DND-41 (cell line): ENCODE measurements at regions not wholly inside any gene's neighbourhood (a gene's known extent, or its start where the extent isn't known, plus 50 kb on each side); places are given as distances from the start of the nearest gene placed in this dataset.

ENCODE experiments used
- ATAC-seq: fragments of 200-7000 bp; cut with Tn5 transposase; 3 replicates; pipeline ENCODE4 v1.9.1; 2021; ENCODE audit warnings: low read depth; ENCODE audit not compliant: insufficient read depth
- DNase-seq: peaks from one replicate; pipeline ENCODE4 v3.0.0-alpha.2; 2020
- H2AFZ ChIP-seq: 2 replicates; pipeline ENCODE4 v1.6.0; 2012; ENCODE audit warnings: low read depth, low read length
- H3K27ac ChIP-seq: 2 replicates; pipeline ENCODE4 v1.5.1; 2012; ENCODE audit warnings: low read length, inconsistent platforms
- H3K27me3 ChIP-seq: fragments of 200-600 bp; sonication (generic); 2 replicates; pipeline ENCODE4 v1.6.0; 2012; ENCODE audit warnings: low read length, mild to moderate bottlenecking, inconsistent platforms; ENCODE audit not compliant: insufficient read depth, poor library complexity
- H3K36me3 ChIP-seq: 2 replicates; pipeline ENCODE4 v1.5.1; 2012; ENCODE audit warnings: low read length, inconsistent platforms; ENCODE audit not compliant: insufficient read depth
- H3K4me1 ChIP-seq: 2 replicates; pipeline ENCODE4 v1.5.1; 2012; ENCODE audit warnings: mild to moderate bottlenecking, low read length; ENCODE audit not compliant: insufficient read depth
- H3K4me2 ChIP-seq: 2 replicates; pipeline ENCODE4 v1.6.0; 2012; ENCODE audit warnings: mild to moderate bottlenecking, moderate library complexity, low read length, inconsistent platforms; ENCODE audit not compliant: insufficient read depth
- H3K4me3 ChIP-seq, 2 experiments: fragments of 200-600 bp in 1 of 2; shearing (Covaris generic) in 1 of 2; 2 replicates each; pipeline ENCODE4 v1.5.1; 2012 to 2016; ENCODE audit warnings: inconsistent platforms in 2 of 2, low read length in 2 of 2, mild to moderate bottlenecking in 2 of 2, low read depth in 1 of 2, moderate library complexity in 1 of 2
- H3K79me2 ChIP-seq: 2 replicates; pipeline ENCODE4 v1.6.0; 2012; ENCODE audit warnings: low read length, inconsistent platforms; ENCODE audit not compliant: insufficient read depth
- H3K9ac ChIP-seq: 2 replicates; pipeline ENCODE4 v1.6.0; 2012; ENCODE audit warnings: low read depth, mild to moderate bottlenecking, inconsistent platforms, low read length, moderate library complexity
- H3K9me3 ChIP-seq: 2 replicates; pipeline ENCODE4 v1.5.1; 2012; ENCODE audit warnings: low read length, moderate library complexity, mild to moderate bottlenecking, inconsistent platforms; ENCODE audit not compliant: insufficient read depth, severe bottlenecking
- H4K20me1 ChIP-seq: 2 replicates; pipeline ENCODE4 v1.6.0; 2012; ENCODE audit warnings: low read length; ENCODE audit not compliant: insufficient read depth
- CTCF ChIP-seq: IDR thresholded peaks from 2 replicates; pipeline ENCODE4 v1.5.1; 2012; ENCODE audit warnings: borderline replicate concordance, low read length, moderate library complexity, mild to moderate bottlenecking; ENCODE audit not compliant: poor library complexity, severe bottlenecking; ENCODE audit errors: extremely low read depth
- EZH2 ChIP-seq: IDR thresholded peaks from 3 replicates; pipeline ENCODE4 v1.6.1; 2012; ENCODE audit warnings: borderline replicate concordance, low read depth, mild to moderate bottlenecking, moderate library complexity, low read length, inconsistent platforms; ENCODE audit not compliant: severe bottlenecking

- H3K4me1 ChIP-seq, result peaks cover 13% of the 10 kb centered on the region
- H3K4me3 ChIP-seq, result no peak overlapping the region
- no peak for ATAC-seq
- H3K36me3 ChIP-seq, result no peaks in the 10 kb centered on the region
- H3K4me2 ChIP-seq, result no peak overlapping the region
- H3K79me2 ChIP-seq, result no peaks in the 10 kb centered on the region
- H3K9me3 ChIP-seq, result peaks cover 6% of the 10 kb centered on the region
- no peak for DNase-seq
- H2AFZ ChIP-seq, result no peak overlapping the region
- no peak overlapping the region for H3K27ac ChIP-seq
- H4K20me1 ChIP-seq, result no peaks in the 10 kb centered on the region
- no peak overlapping the region for H3K9ac ChIP-seq
- TF ChIP-seq CTCF, result no peak
- no peak for TF ChIP-seq EZH2
- H3K27me3 ChIP-seq, result no peaks in the 10 kb centered on the region
Measured at GRCh38 chr6:103674790-103675189, 1184.9 kb downstream of the HACE1 start.

- Histone ChIP-seq H3K9me3 (no peaks in the 10 kb centered on the region), H3K79me2 (no peaks in the 10 kb centered on the region), H4K20me1 (no peaks in the 10 kb centered on the region), H3K27me3 (no peaks in the 10 kb centered on the region), H3K4me3 (no peak overlapping the region), H3K27ac (no peak overlapping the region), H2AFZ (no peak overlapping the region), H3K4me2 (no peak overlapping the region), H3K9ac (no peak overlapping the region), H3K36me3 (no peaks in the 10 kb centered on the region), H3K4me1 (peaks cover 13% of the 10 kb centered on the region)
- DNase-seq (no peak), ATAC-seq (no peak)
- TF ChIP-seq EZH2, result no peak
- TF ChIP-seq CTCF, result peak; percentile 21
Measured at GRCh38 chr6:103672169-103672568, 1187.5 kb downstream of the HACE1 start.

GRCh38 chr6:103629613-103630012 lies 1230.1 kb downstream of the HACE1 start:
- H4K20me1 ChIP-seq, result no peaks in the 10 kb centered on the region
- H3K27ac ChIP-seq, result no peak overlapping the region
- no peak overlapping the region for H3K4me3 ChIP-seq
- no peaks in the 10 kb centered on the region for H3K4me1 ChIP-seq
- TF ChIP-seq EZH2, result no peak
- TF ChIP-seq CTCF, result no peak
- no peak overlapping the region for H3K4me2 ChIP-seq
- no peak overlapping the region for H3K9ac ChIP-seq
- no peaks in the 10 kb centered on the region for H3K27me3 ChIP-seq
- no peak for DNase-seq
- H3K79me2 ChIP-seq, result no peaks in the 10 kb centered on the region
- ATAC-seq, result no peak
- no peak overlapping the region for H2AFZ ChIP-seq
- no peaks in the 10 kb centered on the region for H3K36me3 ChIP-seq
- no peaks in the 10 kb centered on the region for H3K9me3 ChIP-seq

- DNase-seq, result no peak
- H3K4me1 ChIP-seq, result no peaks in the 10 kb centered on the region
Measured at GRCh38 chr6:103617642-103618041, 1242.1 kb downstream of the HACE1 start.

More at GRCh38 chr6:103617642-103618041, 1242.1 kb downstream of the HACE1 start:
- no peak overlapping the region for H2AFZ ChIP-seq
- no peaks in the 10 kb centered on the region for H3K27me3 ChIP-seq
- H3K9ac ChIP-seq, result no peak overlapping the region
- no peaks in the 10 kb centered on the region for H3K36me3 ChIP-seq
- no peaks in the 10 kb centered on the region for H3K9me3 ChIP-seq
- H3K4me2 ChIP-seq, result no peak overlapping the region
- no peaks in the 10 kb centered on the region for H3K79me2 ChIP-seq
- H3K27ac ChIP-seq, result no peak overlapping the region
- TF ChIP-seq EZH2 (no peak), CTCF (no peak)
- no peak for ATAC-seq
- H3K4me3 ChIP-seq, result no peak overlapping the region
- no peaks in the 10 kb centered on the region for H4K20me1 ChIP-seq
